ENCODE measurements at regions not wholly inside any gene's neighbourhood (a gene's known extent, or its start where the extent isn't known, plus 50 kb on each side); places are given as distances from the start of the nearest gene placed in this dataset.
"Not testable (repeated sequence)": the region's sequence is repeated elsewhere in the genome, so short reads cannot be mapped to it uniquely, and the experiment has no call there.

DNA sequence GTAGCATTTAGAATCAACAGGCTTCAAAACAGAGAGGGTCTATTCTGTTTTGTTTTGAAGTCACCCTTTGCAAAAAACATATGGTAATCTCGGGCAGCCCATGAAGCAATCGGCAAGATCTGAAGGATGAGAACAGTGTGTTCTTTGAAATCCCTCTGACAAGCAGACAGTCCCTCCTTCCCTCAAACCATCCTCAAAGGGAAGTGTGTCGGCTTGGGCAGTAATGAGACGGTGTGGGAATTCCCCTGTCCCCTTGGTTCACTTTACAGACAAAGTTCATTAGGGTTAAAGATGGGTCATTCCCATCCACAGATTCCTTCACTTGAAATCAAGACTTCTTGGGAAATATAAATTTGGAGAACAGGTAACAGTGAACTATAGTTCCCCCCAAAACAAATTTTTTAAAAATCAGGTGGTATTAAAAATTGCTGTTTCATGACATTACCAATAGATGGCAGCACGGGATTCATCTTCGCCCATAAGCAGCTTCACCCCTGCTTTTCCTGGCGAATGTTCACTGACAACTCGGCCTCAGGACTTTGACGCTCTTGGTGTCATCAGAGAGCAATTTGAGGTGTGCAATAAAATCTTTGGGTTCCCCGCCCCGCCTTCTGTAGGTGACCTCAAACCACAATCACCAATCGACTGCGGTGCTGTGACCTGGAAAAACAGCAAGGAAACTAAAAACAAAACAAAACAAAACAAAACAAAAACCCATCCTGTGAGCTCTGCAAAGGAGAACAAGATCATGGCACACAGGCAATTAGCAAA lies 159.3 kb upstream of the TNFAIP3 start:
- peak; percentile 67 for DNase-seq (ENCODE audit: low spot score)
- FAIRE-seq = no peak

- no peak for DNase-seq (ENCODE audit: low spot score)
- FAIRE-seq = no peak
These were observed 158.6 kb upstream of the TNFAIP3 start for GRCh38 chr6:137708481-137708880.

DNA sequence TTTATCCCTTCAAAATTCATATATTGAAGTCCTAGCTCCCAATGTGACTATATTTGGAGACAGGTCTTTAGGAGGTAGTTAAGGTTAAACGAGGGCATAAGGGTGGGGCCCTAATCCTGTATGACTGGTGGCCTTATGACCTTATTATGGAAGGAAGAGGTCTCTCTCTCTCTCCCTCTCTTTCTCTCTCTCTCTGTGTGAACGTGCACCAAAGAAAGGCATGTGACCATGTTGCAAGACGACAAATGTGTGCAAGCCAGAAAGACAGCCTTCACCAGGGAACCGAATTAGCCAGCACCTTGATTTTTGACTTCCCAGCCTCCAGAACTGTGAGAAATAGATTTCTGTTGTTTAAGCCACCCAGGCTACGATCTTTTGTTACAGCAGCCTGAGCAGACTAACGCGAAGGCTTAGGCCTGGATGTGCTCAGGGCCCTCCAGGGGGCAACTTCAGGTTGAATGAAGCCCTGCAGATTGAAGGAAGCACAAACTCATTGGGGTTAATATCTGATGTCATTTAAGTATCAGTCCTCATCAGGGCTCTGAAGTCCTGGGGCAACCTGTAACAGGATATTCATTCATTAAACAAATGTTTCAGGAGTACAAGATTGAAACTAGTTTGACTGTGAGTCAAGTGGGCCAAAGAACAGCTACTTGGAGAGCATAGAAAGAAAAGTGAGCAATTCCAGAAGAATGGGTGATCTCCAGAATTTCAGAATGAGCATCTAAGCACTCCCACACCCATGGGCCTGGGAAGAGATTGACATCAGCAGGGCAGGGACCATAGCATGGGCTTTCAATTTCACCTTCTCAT lies 157.4 kb upstream of the TNFAIP3 start:
- FAIRE-seq (no peak), DNase-seq (ENCODE audit: low spot score) (no peak)

DNA sequence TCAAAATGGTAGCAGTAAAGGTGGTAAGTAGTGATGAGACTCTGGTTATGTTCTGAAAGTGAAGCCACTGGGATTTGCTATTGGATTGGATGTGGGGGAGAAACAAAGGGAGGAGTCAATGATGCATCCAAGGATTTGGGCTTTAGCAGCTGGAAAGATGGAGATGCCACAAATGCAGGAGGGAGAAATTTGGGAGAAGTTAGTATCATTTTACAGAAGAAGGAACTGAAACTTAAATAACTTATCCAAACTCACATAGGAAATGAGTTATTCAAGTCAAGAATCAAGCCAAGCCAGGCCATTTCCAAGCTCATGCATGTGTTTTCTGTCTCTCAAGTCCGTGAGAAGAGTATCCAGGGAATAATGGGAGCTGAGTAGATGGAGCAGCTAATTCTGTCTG lies 155.1 kb upstream of the TNFAIP3 start:
- no peak for DNase-seq (ENCODE audit: low spot score)
- no peak for FAIRE-seq

DNA sequence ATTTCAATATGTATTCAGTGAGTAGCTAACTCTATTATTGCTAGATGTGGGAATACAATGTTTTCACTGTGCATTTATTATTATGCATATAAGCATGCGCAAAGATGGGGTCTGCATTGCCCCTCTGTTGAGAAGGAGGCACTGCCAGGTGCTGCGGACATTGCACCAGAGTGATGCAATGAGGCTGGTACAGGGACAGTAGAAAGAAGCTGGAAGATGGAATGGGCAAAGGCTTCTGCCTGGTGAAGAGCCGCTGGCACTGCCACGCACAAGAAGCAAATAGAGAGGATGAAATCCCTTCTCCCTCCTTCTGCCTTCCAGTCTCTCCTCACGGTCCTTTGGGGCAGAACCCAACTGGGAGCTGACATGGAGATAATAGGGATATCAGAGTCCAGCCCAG lies 154.5 kb upstream of the TNFAIP3 start:
- DNase-seq (ENCODE audit: low spot score) (no peak), FAIRE-seq (no peak)

DNA sequence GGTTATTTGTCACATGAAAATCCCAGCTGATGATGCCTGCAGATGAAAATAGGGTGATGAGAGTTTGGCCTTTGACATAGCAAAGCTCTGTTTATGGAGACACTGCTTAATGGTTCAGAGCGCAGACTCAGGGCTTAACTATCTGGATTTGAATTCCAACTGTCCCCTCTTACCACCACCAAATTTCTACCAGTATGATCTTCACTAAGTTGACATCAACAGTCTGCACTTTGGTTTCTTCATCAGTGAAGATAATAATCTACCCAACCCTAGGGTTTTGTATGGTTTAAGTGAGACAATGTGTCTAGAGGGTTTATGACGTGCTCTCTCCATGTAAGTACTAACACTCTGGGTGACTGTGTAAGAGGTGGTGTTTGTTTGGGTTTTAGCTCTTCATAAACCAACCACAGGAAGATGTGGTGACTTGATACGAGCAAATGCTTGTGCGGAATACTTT lies 151.4 kb upstream of the TNFAIP3 start:
- FAIRE-seq = no peak
- no peak for DNase-seq (ENCODE audit: low spot score)

DNA sequence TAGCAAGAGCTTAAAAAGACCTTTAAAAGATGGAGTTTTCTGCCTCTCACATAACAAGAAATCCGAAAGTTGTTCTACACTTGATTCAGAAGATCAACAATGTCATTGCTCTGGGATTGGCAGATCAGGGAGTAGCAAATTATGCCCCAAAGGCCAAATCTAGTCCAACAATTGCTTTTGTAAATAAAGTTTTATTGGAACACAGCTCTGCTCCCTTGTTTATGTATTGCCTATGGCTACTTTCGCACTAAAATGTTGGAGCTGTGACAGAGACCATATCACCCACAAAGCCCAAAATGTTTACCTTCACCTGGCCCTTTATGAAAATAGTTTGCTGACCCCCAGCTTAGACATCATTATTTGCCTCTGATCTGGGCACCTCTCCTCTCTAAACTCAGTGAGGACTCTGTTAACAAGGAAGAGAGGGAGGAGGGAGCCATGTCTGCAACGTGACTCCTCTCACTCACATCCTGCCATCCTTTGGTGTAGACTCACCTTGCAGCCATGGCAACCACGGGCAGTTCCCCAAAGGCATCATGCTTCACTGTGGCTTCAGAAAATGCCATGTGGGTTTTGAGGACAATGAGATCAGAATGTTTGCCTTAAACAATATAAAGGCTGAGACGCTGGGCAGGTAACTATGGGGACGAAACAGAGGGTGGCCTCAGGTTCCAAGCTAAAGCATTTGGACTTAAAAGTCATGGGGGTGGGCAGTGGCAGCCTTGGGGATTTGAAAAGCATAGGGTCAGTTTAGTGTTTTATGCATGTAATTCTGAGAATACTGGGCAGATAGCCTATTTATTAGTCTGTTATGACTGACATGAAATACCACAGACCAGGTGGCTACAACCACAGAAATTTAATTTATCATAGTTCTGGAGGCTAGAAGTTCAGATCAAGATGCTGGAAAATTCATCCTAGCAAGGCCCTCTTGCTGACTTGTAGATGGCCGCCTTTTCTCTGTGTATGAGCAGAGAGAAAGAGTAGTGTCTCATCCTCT lies 149.7 kb upstream of the TNFAIP3 start:
- no peak for FAIRE-seq

GRCh38 chr6:137718903-137719302 lies 148.2 kb upstream of the TNFAIP3 start:
- DNase-seq (ENCODE audit: low spot score); FAIRE-seq: not testable (repeated sequence)

More for the DNA sequence above, 149.7 kb upstream of the TNFAIP3 start:
- peak; percentile 70 for DNase-seq (ENCODE audit: low spot score)

- FAIRE-seq (no peak), DNase-seq (ENCODE audit: low spot score) (no peak)
These were observed 144.2 kb upstream of the TNFAIP3 start for GRCh38 chr6:137722749-137723272.

GRCh38 chr6:137723273-137724017 lies 143.6 kb upstream of the TNFAIP3 start:
- DNase-seq (ENCODE audit: low spot score) (no peak), FAIRE-seq (no peak)

GRCh38 chr6:137724018-137724403 lies 143.0 kb upstream of the TNFAIP3 start:
- DNase-seq (ENCODE audit: low spot score) (no peak), FAIRE-seq (no peak)

GRCh38 chr6:137724495-137725211 lies 142.4 kb upstream of the TNFAIP3 start:
- FAIRE-seq (no peak), DNase-seq (ENCODE audit: low spot score) (no peak)

DNA sequence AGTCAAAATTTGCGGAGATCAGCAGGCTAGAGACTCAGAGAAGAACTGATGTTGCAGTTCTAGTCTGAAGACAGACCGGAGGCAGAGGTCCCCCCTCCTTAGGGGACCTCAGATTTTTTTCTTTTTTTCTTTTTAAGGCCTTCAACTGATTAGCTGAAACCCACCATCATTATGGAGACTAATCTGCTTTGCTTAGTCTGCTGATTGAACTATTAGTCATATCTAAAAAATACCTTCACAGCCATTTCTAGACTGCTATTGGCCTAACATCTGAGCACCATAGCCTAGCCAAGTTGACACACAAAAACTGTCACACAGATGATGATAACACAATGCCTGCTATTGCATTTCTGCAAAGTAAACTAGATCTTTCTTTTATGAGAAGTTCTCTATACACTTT lies 141.1 kb upstream of the TNFAIP3 start:
- FAIRE-seq (no peak), DNase-seq (ENCODE audit: low spot score) (no peak)

GRCh38 chr6:137726582-137726981 lies 140.5 kb upstream of the TNFAIP3 start:
- FAIRE-seq (no peak), DNase-seq (ENCODE audit: low spot score) (no peak)

DNA sequence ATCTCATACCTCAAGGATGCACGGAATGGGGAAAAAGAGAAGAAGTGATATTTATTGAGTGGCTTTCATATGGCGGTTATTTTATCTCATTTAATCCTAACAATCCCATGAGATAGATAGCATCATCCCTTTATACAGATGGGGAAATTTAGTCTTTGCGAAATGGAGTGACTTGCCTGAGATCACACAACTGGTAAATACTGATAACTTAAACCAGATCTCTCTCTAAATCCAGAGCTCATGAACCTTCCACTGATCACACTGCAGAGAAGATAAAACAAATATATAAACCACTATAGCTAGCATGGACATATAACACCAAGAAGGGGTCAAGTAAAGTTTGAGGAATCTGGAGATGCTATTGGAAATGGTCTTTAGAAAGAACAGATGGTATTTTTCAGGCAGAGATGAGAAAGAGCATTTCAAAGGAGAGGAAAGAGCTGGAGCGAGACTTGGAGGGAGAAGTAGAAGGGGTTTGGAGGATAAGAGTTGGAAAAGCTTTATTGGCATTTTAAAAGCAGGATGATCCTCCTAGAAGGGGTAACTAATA lies 139.8 kb upstream of the TNFAIP3 start:
- DNase-seq (ENCODE audit: low spot score) (no peak), FAIRE-seq (no peak)

GRCh38 chr6:137728386-137729349 lies 138.4 kb upstream of the TNFAIP3 start:
- no peak for FAIRE-seq
- peak; percentile 54 for DNase-seq (ENCODE audit: low spot score)

DNA sequence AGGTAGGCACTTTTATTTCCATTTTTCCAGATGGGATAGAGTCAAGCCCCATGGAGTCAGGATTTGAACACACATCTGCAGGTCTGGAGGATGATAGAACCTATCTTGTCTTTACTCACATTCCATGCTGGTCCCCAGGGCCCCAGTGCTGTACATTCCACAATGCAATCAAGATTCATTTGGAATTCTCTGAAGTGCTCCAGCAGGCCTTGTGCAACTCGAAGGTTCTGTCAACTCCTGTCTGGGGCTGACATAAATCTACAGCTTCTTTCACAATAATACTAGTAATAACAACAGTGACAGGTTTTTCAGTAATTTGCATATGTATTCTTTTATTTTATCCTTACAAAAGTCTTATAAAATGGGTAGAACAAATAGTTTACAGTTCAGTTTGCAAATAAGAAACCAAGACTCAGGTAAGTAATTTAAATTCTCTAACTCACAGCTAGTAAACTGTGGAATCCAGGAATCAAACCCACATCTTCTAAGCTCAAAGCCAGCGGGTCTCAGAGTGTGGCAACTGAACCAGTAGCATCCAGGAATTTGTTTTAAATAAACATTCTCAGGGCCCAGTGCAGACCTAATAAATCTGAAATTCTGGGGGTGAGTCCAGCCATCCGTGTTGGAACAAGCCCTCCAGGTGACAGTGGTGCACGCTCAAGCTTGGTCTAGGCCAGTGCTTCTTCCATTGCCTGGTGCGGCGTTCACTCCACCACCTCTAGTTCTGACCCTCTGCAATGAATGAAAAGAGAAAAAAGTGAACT lies 137.0 kb upstream of the TNFAIP3 start:
- FAIRE-seq (no peak), DNase-seq (ENCODE audit: low spot score) (no peak)

GRCh38 chr6:137731600-137731959 lies 135.5 kb upstream of the TNFAIP3 start:
- no peak for FAIRE-seq
- DNase-seq (ENCODE audit: low spot score) = no peak

Measured in urothelium cell line (cell line).